SU-DHL-6 (cell line): ENCODE measurements at regions not wholly inside any gene's neighbourhood (a gene's known extent, or its start where the extent isn't known, plus 50 kb on each side); places are given as distances from the start of the nearest gene placed in this dataset.

Source experiments
- CTCF ChIP-seq: fragments of 200-600 bp; sonication (generic); IDR thresholded peaks from one replicate; pipeline ENCODE4 v1.5.1; 2017; ENCODE audit warnings: antibody characterized with exemption, mild to moderate bottlenecking, low read length, moderate library complexity; ENCODE audit not compliant: insufficient read depth, poor library complexity, severe bottlenecking
- EZH2phosphoT487 ChIP-seq: fragments of 200-600 bp; sonication (generic), shearing (Covaris generic); conservative IDR thresholded peaks from 2 replicates; pipeline ENCODE4 v1.6.1; 2018; ENCODE audit warnings: mild to moderate bottlenecking, antibody characterized with exemption, low read length, moderate library complexity, mixed read lengths

- TF ChIP-seq CTCF (no peak), EZH2phosphoT487 (no peak)
Measured at GRCh38 chr3:90056281-90057032, 949.0 kb downstream of the EPHA3 start.
